ENCODE measurements at regions not wholly inside any gene's neighbourhood (a gene's known extent, or its start where the extent isn't known, plus 50 kb on each side); places are given as distances from the start of the nearest gene placed in this dataset.

GRCh38 chr18:75592527-75592926 lies 165.0 kb upstream of the SMIM21 start:
- TF ChIP-seq CTCF (IDR thresholded peaks at IDR 0.05; ENCODE audit: unreplicated experiment), result no peak
- no peaks in the 10 kb centered on the region for H3K27me3 Mint-ChIP-seq (ENCODE audit: low read depth)
- H3K4me1 Mint-ChIP-seq, result peaks cover under 1% of the 10 kb centered on the region
- peaks cover 47% of the 10 kb centered on the region for H3K9me3 Mint-ChIP-seq
- no peak overlapping the region for H3K27ac Mint-ChIP-seq
- H3K4me3 Mint-ChIP-seq, result no peak overlapping the region
- H3K36me3 Mint-ChIP-seq, result peaks cover 12% of the 10 kb centered on the region
- no peak for DNase-seq (ENCODE audit: low spot score in 2 of 2, unreplicated experiment in 2 of 2)

DNA sequence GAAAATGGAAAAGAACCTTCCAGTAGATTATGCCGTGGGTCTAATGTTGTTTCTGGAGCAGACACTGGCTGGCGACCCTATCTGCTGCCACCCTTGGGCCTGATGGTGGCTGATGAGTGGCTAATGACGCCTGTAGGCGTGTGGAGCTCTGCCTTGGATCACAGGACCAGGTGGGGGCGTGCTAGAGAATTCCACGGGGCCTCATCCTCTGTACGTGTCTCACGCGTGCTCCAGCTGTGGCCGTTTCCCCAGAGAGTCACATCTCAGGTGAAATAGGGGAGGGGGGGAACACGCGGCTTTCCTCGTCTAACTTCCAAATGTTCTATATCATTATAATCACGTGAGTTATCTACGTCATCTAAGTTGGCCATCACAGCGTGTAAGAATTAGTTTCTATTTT lies 160.9 kb upstream of the SMIM21 start:
- no peak for DNase-seq (ENCODE audit: low spot score in 2 of 2, unreplicated experiment in 2 of 2)
- no peak for TF ChIP-seq CTCF (IDR thresholded peaks at IDR 0.05; ENCODE audit: unreplicated experiment)
- peaks cover 32% of the 10 kb centered on the region for H3K9me3 Mint-ChIP-seq

DNA sequence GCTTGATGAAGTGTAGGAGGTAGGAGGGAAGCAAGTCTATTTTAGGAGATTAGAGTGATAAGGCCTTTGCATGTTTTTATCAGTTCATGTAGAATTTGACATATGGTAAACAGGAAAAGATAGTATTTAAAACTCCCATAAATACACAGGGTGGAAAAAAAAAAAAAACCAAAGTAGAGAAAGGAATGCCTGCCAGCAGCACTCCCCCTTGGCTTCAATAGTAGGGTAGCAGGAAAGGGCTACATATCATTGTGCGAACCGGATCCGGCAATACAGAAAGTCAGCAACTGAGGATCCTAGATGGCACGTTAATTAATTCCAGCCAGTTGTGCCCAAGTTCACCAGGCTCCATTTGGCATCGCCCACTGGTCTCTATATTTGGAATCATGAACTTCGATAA lies 159.6 kb upstream of the SMIM21 start:
- Mint-ChIP-seq H3K4me3 (no peak overlapping the region), H3K9me3 (peaks cover 20% of the 10 kb centered on the region), H3K27ac (no peak overlapping the region), H3K36me3 (peaks cover 3% of the 10 kb centered on the region), H3K4me1 (peaks cover 6% of the 10 kb centered on the region), H3K27me3 (ENCODE audit: low read depth) (no peaks in the 10 kb centered on the region)
- DNase-seq (ENCODE audit: low spot score in 2 of 2, unreplicated experiment in 2 of 2), result no peak
- TF ChIP-seq CTCF (IDR thresholded peaks at IDR 0.05; ENCODE audit: unreplicated experiment), result no peak

More for the DNA sequence above, 160.9 kb upstream of the SMIM21 start:
- H3K4me1 Mint-ChIP-seq, result peaks cover 6% of the 10 kb centered on the region
- peaks cover 8% of the 10 kb centered on the region for H3K36me3 Mint-ChIP-seq
- H3K4me3 Mint-ChIP-seq, result no peak overlapping the region
- H3K27me3 Mint-ChIP-seq (ENCODE audit: low read depth), result no peaks in the 10 kb centered on the region
- no peak overlapping the region for H3K27ac Mint-ChIP-seq

GRCh38 chr18:75586130-75586889 lies 158.8 kb upstream of the SMIM21 start:
- Mint-ChIP-seq H3K4me3 (no peak overlapping the region), H3K36me3 (no peaks in the 10 kb centered on the region), H3K9me3 (peaks cover 12% of the 10 kb centered on the region), H3K4me1 (peaks cover 6% of the 10 kb centered on the region), H3K27ac (no peak overlapping the region), H3K27me3 (ENCODE audit: low read depth) (no peaks in the 10 kb centered on the region)
- no peak for TF ChIP-seq CTCF (IDR thresholded peaks at IDR 0.05; ENCODE audit: unreplicated experiment)
- no peak for DNase-seq (ENCODE audit: low spot score in 2 of 2, unreplicated experiment in 2 of 2)

DNA sequence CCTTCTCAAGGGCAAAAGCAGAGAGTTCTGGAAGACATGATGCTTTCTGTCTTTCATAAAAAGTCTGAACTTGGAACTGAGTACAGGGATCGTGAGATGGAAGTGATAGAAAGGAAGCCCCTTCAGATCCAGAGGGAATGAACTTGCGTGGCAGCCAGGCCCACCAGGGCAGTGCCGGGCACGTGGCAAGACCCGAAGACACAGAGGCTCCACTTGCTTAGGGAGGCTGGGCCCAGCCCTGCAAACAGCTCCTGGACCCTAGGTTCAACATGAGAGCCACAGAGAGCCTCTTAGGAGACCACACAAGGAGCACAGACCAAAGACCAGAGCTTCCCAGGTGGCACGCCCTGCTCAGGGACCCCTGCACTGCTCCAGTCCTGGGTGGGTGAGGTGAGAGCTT lies 155.4 kb upstream of the SMIM21 start:
- Mint-ChIP-seq H3K27ac (no peak overlapping the region), H3K27me3 (ENCODE audit: low read depth) (no peaks in the 10 kb centered on the region), H3K36me3 (no peaks in the 10 kb centered on the region), H3K9me3 (no peaks in the 10 kb centered on the region), H3K4me3 (no peak overlapping the region), H3K4me1 (peaks cover 7% of the 10 kb centered on the region)
- TF ChIP-seq CTCF (IDR thresholded peaks at IDR 0.05; ENCODE audit: unreplicated experiment), result no peak
- DNase-seq (ENCODE audit: low spot score in 2 of 2, unreplicated experiment in 2 of 2), result no peak
